K562 (cell line): ENCODE measurements at regions not wholly inside any gene's neighbourhood (a gene's known extent, or its start where the extent isn't known, plus 50 kb on each side); places are given as distances from the start of the nearest gene placed in this dataset.

Experiments used
- CTCF ChIP-seq, 3 experiments: IDR thresholded peaks in 2 of 3; conservative IDR thresholded peaks in 1 of 3; 2 replicates each; pipeline ENCODE4 v1.5.1; 2011 to 2012; ENCODE audit warnings: low read length in 3 of 3, mild to moderate bottlenecking in 3 of 3, control low read depth in 2 of 3, improper control_type of control experiment in 1 of 3, inconsistent platforms in 1 of 3, low read depth in 1 of 3, mixed read lengths in 1 of 3, moderate library complexity in 1 of 3; ENCODE audit not compliant: insufficient read depth in 2 of 3
- FOS ChIP-seq: IDR thresholded peaks from 3 replicates; pipeline ENCODE4 v1.6.1; 2011; ENCODE audit not compliant: insufficient read length; ENCODE audit errors: extremely low read depth
- HMGN3 ChIP-seq: IDR thresholded peaks from 2 replicates; pipeline ENCODE4 v1.6.1; 2011; ENCODE audit warnings: borderline replicate concordance, low read depth, mild to moderate bottlenecking, mixed read lengths, low read length; ENCODE audit not compliant: insufficient read length; ENCODE audit errors: extremely low read depth
- MTA1 ChIP-seq: fragments of 450-650 bp; IDR thresholded peaks from 2 replicates; pipeline ENCODE4 v1.6.1; 2017; ENCODE audit warnings: borderline replicate concordance
- POLR2A ChIP-seq: fragments of 450-650 bp; conservative IDR thresholded peaks from 2 replicates; pipeline ENCODE4 v1.6.1; 2016
- RAD51 ChIP-seq: fragments of 450-650 bp; IDR thresholded peaks from 2 replicates; pipeline ENCODE4 v1.7.1; 2016; ENCODE audit warnings: low read depth, mild to moderate bottlenecking, borderline replicate concordance
- TCF7 ChIP-seq: sonication (generic); IDR thresholded peaks from 2 replicates; pipeline ENCODE4 v1.6.1; 2016; ENCODE audit warnings: antibody characterized with exemption, borderline replicate concordance
- THRB ChIP-seq: fragments of 450-650 bp; formaldehyde crosslinking; conservative IDR thresholded peaks from 2 replicates; pipeline ENCODE4 v1.4.0; 2022; ENCODE audit warnings: mild to moderate bottlenecking, missing genetic modification characterization
- ZKSCAN1 ChIP-seq: fragments of 150-350 bp; IDR thresholded peaks from 2 replicates; pipeline ENCODE4 v1.6.1; 2016; ENCODE audit warnings: low read depth, low read length
- ZZZ3 ChIP-seq: fragments of 450-650 bp; IDR thresholded peaks from 2 replicates; pipeline ENCODE4 v1.6.1; 2016; ENCODE audit warnings: antibody characterized with exemption, mild to moderate bottlenecking, moderate library complexity

- TF ChIP-seq RAD51, result no peak
- no peak for TF ChIP-seq FOS
- no peak for TF ChIP-seq CTCF (IDR thresholded peaks at IDR 0.05 in 2 of 3, conservative IDR thresholded peaks at IDR 0.05 in 1 of 3; ENCODE audit: insufficient read depth in 2 of 3, low read depth in 1 of 3, low read length in 3 of 3)
- TF ChIP-seq MTA1, result no peak
- no peak for TF ChIP-seq TCF7
- TF ChIP-seq ZZZ3, result no peak
- TF ChIP-seq ZKSCAN1, result no peak
- no peak for TF ChIP-seq HMGN3
- TF ChIP-seq POLR2A, result no peak
- TF ChIP-seq THRB (CRISPR knock-in tag), result no peak
These were observed 210.9 kb downstream of the DPY19L2 start for GRCh38 chr12:63457428-63457827.
